Erythroblast (primary cell): ENCODE measurements at regions not wholly inside any gene's neighbourhood (a gene's known extent, or its start where the extent isn't known, plus 50 kb on each side); places are given as distances from the start of the nearest gene placed in this dataset.

Source experiments
- GATA1 ChIP-seq: IDR thresholded peaks from 2 replicates; pipeline ENCODE4 v1.6.1; 2011; ENCODE audit warnings: low read depth, mild to moderate bottlenecking, control low read depth, low read length, moderate library complexity
- POLR2A ChIP-seq: IDR thresholded peaks from 2 replicates; pipeline ENCODE4 v1.6.1; 2011; ENCODE audit warnings: mild to moderate bottlenecking, low read length

GRCh38 chr6:4421837-4422236 is 286.5 kb upstream of the ECI2 start:
- TF ChIP-seq POLR2A (no peak), GATA1 (no peak)
